Chondrocyte (in vitro differentiated cells): ENCODE measurements at regions not wholly inside any gene's neighbourhood (a gene's known extent, or its start where the extent isn't known, plus 50 kb on each side); places are given as distances from the start of the nearest gene placed in this dataset.

Experiments used
- DNase-seq: peaks from one replicate; pipeline ENCODE4 v3.0.0; 2021; ENCODE audit warnings: mixed read lengths, low spot score
- H3K27ac Mint-ChIP-seq: one replicate; pipeline ENCODE4 v1.8.0; 2021; ENCODE audit warnings: mild to moderate bottlenecking, moderate library complexity, mixed read lengths; ENCODE audit not compliant: unreplicated experiment
- H3K27me3 Mint-ChIP-seq: 2 replicates; pipeline ENCODE4 v1.8.0; 2021; ENCODE audit warnings: low read depth, mixed read lengths
- H3K36me3 Mint-ChIP-seq: 2 replicates; pipeline ENCODE4 v1.8.0; 2021; ENCODE audit warnings: low read depth, mixed read lengths
- H3K4me1 Mint-ChIP-seq: 2 replicates; pipeline ENCODE4 v1.8.0; 2021; ENCODE audit warnings: low read depth, mild to moderate bottlenecking, mixed read lengths
- H3K4me3 Mint-ChIP-seq: one replicate; pipeline ENCODE4 v1.8.0; 2021; ENCODE audit warnings: mild to moderate bottlenecking, moderate library complexity, mixed read lengths; ENCODE audit not compliant: unreplicated experiment
- H3K9me3 Mint-ChIP-seq: 2 replicates; pipeline ENCODE4 v1.8.0; 2021; ENCODE audit warnings: low read depth, mixed read lengths
- TF ChIP-seq, protein P1 (sequence below): fragments of 200-600 bp; sonication (generic); IDR thresholded peaks from 2 replicates; pipeline ENCODE4 v1.5.0; 2021; ENCODE audit warnings: antibody characterized with exemption, mild to moderate bottlenecking, moderate library complexity

DNA sequence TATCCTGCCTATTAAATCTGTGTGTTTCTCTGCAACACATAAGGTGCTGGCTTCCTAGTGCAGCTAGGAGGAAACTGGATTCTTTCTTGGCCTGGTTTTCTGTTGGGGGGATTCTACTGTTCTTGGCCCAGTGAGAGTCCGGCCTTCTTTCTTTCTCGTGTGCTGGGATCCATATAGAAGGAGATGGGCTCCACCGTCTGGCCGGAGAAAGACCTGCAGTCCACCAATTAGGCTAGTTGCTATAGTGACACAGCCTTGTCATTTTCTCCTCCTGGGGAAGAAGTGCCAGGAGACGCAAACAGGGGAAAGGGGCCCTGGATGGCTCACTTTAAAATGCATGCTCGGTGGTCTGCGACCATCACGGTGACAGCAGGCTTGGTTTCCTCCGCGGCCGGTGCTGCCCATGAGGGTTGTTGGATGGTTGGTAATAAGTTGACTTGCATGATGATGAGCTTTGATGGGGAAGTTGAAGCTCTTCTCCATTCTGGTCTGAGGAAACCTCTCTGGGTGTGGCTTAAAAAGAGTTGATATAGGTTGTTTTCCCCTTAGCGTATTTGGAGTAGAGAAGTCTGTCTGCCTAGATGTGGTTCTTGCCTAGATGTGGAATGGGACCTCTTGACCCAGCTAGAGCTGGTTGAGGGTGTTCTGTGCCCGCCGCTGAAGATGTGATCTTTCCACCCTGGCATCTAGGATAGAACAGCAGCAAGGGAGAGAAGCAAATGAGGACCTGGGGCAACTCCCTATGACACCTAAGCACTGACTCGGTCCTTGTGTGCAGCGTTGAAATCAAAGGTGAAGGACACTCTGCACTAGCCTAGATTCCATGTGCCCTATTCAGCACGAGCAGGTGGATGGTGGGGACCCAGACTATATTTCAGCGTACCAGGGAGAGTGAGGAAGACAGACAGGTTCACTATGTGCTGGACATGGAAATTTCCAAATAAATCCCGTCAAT lies 1335.0 kb downstream of the BRD1 start:
- peak; percentile 65 for DNase-seq
- peaks cover 15% of the 10 kb centered on the region for H3K4me1 Mint-ChIP-seq
- TF ChIP-seq, protein P1, sequence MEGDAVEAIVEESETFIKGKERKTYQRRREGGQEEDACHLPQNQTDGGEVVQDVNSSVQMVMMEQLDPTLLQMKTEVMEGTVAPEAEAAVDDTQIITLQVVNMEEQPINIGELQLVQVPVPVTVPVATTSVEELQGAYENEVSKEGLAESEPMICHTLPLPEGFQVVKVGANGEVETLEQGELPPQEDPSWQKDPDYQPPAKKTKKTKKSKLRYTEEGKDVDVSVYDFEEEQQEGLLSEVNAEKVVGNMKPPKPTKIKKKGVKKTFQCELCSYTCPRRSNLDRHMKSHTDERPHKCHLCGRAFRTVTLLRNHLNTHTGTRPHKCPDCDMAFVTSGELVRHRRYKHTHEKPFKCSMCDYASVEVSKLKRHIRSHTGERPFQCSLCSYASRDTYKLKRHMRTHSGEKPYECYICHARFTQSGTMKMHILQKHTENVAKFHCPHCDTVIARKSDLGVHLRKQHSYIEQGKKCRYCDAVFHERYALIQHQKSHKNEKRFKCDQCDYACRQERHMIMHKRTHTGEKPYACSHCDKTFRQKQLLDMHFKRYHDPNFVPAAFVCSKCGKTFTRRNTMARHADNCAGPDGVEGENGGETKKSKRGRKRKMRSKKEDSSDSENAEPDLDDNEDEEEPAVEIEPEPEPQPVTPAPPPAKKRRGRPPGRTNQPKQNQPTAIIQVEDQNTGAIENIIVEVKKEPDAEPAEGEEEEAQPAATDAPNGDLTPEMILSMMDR, result peak; percentile 94
- H3K4me3 Mint-ChIP-seq, result no peak overlapping the region
- no peaks in the 10 kb centered on the region for H3K9me3 Mint-ChIP-seq
- no peak overlapping the region for H3K27ac Mint-ChIP-seq
- no peaks in the 10 kb centered on the region for H3K36me3 Mint-ChIP-seq
- H3K27me3 Mint-ChIP-seq, result no peaks in the 10 kb centered on the region

DNA sequence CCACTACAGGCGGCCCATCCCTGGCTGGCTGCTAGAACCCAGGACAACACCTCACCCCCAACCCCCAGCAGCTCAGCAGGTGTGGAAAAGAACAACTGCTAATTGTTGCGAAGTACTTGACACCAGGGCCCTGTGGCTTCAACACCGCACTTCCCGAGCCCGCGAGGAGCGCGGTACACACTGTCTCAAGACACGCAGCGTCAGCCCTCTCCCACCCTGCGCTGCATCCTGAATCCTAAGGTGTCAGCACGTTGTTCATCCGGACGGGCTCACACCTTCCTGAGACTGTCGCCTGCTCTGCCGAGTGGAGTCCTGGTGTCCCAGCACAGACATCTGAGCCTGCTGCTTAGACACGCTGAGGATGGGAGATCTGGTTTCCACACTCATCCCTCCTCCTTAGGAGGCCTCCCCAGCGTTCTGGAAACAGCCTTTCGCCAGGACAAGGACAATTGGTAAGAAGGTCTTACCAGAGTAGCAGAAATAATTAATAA lies 1336.2 kb downstream of the BRD1 start:
- peaks cover under 1% of the 10 kb centered on the region for H3K27me3 Mint-ChIP-seq
- peaks cover 15% of the 10 kb centered on the region for H3K4me1 Mint-ChIP-seq
- no peak overlapping the region for H3K27ac Mint-ChIP-seq
- no peaks in the 10 kb centered on the region for H3K9me3 Mint-ChIP-seq
- no peak for DNase-seq
- H3K36me3 Mint-ChIP-seq, result no peaks in the 10 kb centered on the region
- TF ChIP-seq, protein P1, result no peak
- H3K4me3 Mint-ChIP-seq, result peak overlapping the region; percentile 12

DNA sequence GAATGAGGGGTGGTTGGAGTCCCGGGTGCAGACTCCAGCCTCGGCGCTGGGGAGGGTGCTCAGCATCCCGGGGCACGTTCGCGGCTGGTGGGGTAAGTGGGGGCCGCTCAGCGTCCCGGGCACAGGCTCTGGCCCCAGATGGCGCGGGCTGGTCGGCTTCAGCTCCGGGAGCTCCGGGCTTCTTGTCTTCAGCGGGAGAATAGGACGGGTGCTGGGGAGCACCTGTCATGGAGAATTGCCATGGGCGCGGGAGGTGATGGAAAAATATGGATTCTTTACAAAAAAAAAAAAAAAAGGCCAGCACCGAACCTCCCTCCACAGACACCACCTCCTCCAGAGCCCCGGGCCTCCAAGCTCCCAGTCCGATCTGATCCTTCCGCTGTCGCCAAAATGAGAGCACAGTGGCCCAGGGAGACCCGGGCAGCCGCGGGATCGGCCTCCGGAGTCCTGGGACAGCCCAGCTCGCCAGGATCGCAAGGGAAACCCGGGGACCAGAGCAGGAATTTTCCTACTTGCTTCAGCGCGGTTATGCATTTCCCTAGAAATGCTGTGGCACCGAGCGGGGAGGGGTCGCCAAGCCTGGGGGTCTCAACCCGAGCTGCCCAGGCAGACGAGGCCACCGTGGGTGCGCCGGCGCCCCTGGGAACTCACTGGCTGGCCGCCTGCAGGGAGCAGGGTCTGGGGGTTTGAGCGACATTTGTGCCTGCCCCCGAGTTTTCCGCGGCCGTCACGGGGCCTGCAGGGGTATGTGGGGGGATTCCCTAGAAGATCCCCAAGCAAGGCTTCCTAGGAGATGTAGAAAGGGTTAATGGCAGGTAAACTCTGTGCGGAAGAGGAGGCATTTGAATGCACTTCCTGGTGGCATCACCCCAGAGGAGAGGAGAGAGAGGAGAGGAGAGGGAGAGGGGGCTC lies 1336.9 kb downstream of the BRD1 start:
- Mint-ChIP-seq H3K9me3 (no peaks in the 10 kb centered on the region), H3K4me3 (peak overlapping the region; percentile 71), H3K27me3 (peaks cover 2% of the 10 kb centered on the region), H3K27ac (no peak overlapping the region), H3K36me3 (no peaks in the 10 kb centered on the region), H3K4me1 (peaks cover 15% of the 10 kb centered on the region)
- TF ChIP-seq, protein P1, result no peak
- peak; percentile 61 for DNase-seq

DNA sequence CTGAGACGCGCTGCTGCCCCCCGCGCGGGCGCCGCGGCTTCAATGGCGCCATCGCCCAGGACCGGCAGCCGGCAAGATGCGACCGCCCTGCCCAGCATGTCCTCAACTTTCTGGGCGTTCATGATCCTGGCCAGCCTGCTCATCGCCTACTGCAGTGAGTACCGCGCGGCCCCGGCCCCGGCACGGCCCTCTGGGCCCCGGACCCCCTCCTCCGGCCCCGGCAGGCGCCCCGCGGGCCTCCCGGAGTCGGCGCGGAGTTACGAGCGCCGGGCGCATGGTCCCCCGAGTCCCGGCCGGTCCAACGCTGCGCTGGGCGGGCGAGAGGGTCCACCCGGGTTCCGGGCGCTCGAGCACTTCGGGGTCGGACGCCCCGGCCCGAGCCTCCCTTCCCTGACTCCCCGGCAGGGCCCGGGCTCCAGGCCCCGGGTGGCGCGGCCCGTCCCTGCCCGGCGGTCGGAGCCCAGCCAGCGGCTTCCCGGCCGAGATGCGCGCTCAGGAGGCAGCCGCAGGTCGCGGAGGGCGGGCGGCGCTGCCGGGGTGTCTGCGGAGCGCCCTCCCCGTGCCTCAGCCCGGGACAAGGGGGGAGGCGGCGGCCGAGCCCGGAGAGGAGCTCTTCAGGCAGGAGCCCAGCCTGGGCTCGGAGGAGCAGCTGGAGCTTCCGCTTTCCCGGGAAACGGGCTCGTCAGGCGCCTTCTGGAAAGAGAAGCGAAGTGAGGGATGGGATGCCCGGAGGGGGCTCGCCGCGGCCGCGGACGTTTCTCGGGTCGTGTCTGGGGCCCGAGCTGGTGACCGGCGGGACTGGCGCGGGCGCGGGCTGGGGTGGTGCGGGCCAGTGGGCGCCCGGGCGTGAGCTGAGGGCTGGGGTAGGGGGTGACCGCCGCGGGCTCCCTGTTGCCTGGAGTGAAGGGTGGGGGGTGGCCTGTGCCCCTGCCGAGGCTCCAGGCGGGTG lies 1337.8 kb downstream of the BRD1 start:
- peaks cover 15% of the 10 kb centered on the region for H3K4me1 Mint-ChIP-seq
- peaks cover 2% of the 10 kb centered on the region for H3K27me3 Mint-ChIP-seq
- DNase-seq, result peak; percentile 77
- no peak overlapping the region for H3K27ac Mint-ChIP-seq
- no peaks in the 10 kb centered on the region for H3K36me3 Mint-ChIP-seq
- H3K9me3 Mint-ChIP-seq, result no peaks in the 10 kb centered on the region
- TF ChIP-seq, protein P1, result peak; percentile 13
- peak overlapping the region; percentile 71 for H3K4me3 Mint-ChIP-seq
